Peyer's patch (tissue), 4 donors: ENCODE measurements at regions not wholly inside any gene's neighbourhood (a gene's known extent, or its start where the extent isn't known, plus 50 kb on each side); places are given as distances from the start of the nearest gene placed in this dataset.

Experiments used
- DNase-seq, 3 donors: peaks; one replicate each; pipeline ENCODE4 v3.0.0-alpha.2; 2017 to 2019
- H3K27ac ChIP-seq, 4 donors: fragments of 200-600 bp; sonication (generic); one replicate each; pipeline ENCODE4 v1.5.1; 2016 to 2019
- H3K27me3 ChIP-seq, 2 donors: fragments of 200-600 bp; sonication (generic); one replicate each; pipeline ENCODE4 v1.5.1; 2019
- H3K36me3 ChIP-seq, 3 donors: fragments of 200-600 bp; sonication (generic); one replicate each; pipeline ENCODE4 v1.5.1; 2016 to 2019
- H3K4me1 ChIP-seq, 4 donors: fragments of 200-600 bp; sonication (generic); one replicate each; pipeline ENCODE4 v1.5.1; 2016 to 2019
- H3K4me3 ChIP-seq, 4 donors: fragments of 200-600 bp; sonication (generic); 1 replicate in 3 of 4; 2 replicates in 1 of 4; pipeline ENCODE4 v1.5.1; 2016 to 2019; ENCODE audit warnings: mild to moderate bottlenecking in 1 of 4
- H3K9me3 ChIP-seq, 4 donors: fragments of 200-600 bp; sonication (generic); one replicate each; pipeline ENCODE4 v1.5.1; 2016 to 2019; ENCODE audit warnings: mild to moderate bottlenecking in 1 of 4
- POLR2A ChIP-seq, 2 donors: fragments of 450-650 bp; IDR thresholded peaks; one replicate each; pipeline ENCODE4 v1.5.1; 2017; ENCODE audit warnings: antibody characterized with exemption in 2 of 2, mild to moderate bottlenecking in 2 of 2, moderate library complexity in 2 of 2
- TF ChIP-seq, protein P1 (sequence below), 6 experiments: fragments of 450-650 bp in 4 of 6; fragments of 200-600 bp in 2 of 6; sonication (generic) in 1 of 6; IDR thresholded peaks; one replicate each; pipeline ENCODE4 v1.5.1; 2017 to 2019; ENCODE audit warnings: antibody characterized with exemption in 6 of 6, mild to moderate bottlenecking in 3 of 6, moderate library complexity in 1 of 6

- H3K9me3 ChIP-seq = no peaks in the 10 kb centered on the region
- no peak overlapping the region for H3K4me3 ChIP-seq
- DNase-seq = no peak
- H3K27ac ChIP-seq = no peak overlapping the region
- H3K27me3 ChIP-seq = no peaks in the 10 kb centered on the region
- TF ChIP-seq POLR2A (IDR thresholded peaks at IDR 0.05) = no peak
- TF ChIP-seq, protein P1, sequence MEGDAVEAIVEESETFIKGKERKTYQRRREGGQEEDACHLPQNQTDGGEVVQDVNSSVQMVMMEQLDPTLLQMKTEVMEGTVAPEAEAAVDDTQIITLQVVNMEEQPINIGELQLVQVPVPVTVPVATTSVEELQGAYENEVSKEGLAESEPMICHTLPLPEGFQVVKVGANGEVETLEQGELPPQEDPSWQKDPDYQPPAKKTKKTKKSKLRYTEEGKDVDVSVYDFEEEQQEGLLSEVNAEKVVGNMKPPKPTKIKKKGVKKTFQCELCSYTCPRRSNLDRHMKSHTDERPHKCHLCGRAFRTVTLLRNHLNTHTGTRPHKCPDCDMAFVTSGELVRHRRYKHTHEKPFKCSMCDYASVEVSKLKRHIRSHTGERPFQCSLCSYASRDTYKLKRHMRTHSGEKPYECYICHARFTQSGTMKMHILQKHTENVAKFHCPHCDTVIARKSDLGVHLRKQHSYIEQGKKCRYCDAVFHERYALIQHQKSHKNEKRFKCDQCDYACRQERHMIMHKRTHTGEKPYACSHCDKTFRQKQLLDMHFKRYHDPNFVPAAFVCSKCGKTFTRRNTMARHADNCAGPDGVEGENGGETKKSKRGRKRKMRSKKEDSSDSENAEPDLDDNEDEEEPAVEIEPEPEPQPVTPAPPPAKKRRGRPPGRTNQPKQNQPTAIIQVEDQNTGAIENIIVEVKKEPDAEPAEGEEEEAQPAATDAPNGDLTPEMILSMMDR (IDR thresholded peaks at IDR 0.05) = no peak
- H3K4me1 ChIP-seq = no peaks in the 10 kb centered on the region
- H3K36me3 ChIP-seq = no peaks in the 10 kb centered on the region
Observed at GRCh38 chr2:4653991-4654390, 950.6 kb downstream of the DCDC2C start.

DNA sequence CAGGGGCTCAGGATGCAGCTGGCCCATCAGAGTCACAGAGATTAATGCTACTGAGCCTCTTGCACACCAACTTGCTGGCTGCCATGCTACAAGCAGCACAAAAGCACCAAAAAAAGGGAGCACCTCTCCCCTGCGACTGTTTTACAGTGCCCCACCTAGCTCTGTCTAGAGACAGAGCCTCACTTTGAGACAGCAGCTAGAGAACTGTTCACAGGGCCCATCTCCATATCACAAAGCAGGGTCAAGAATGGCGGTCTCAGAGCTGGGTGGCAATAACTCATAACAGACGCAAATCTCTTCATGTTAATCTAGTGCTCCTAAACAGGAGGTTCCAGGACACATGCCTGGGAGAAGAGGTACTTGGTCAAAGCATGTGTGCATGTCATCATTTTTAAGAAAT, 953.0 kb downstream of the DCDC2C start:
- Histone ChIP-seq H3K27ac (no peak overlapping the region), H3K4me1 (no peaks in the 10 kb centered on the region), H3K9me3 (no peaks in the 10 kb centered on the region), H3K4me3 (no peak overlapping the region), H3K36me3 (no peaks in the 10 kb centered on the region), H3K27me3 (no peaks in the 10 kb centered on the region)
- TF ChIP-seq POLR2A (IDR thresholded peaks at IDR 0.05) = no peak
- TF ChIP-seq, protein P1 (IDR thresholded peaks at IDR 0.05) = no peak
- no peak for DNase-seq

GRCh38 chr2:4662161-4662779, 958.9 kb downstream of the DCDC2C start:
- H3K4me1 ChIP-seq = no peaks in the 10 kb centered on the region
- no peak for DNase-seq
- H3K4me3 ChIP-seq = no peak overlapping the region
- no peak for TF ChIP-seq POLR2A (IDR thresholded peaks at IDR 0.05)
- TF ChIP-seq, protein P1 (IDR thresholded peaks at IDR 0.05) = no peak
- no peaks in the 10 kb centered on the region for H3K27me3 ChIP-seq
- H3K27ac ChIP-seq = no peak overlapping the region
- H3K9me3 ChIP-seq = no peaks in the 10 kb centered on the region
- no peaks in the 10 kb centered on the region for H3K36me3 ChIP-seq

GRCh38 chr2:4668381-4668780, 965.0 kb downstream of the DCDC2C start:
- no peak for DNase-seq
- H3K27ac ChIP-seq = no peak overlapping the region
- H3K4me1 ChIP-seq = no peaks in the 10 kb centered on the region
- no peaks in the 10 kb centered on the region for H3K27me3 ChIP-seq
- H3K9me3 ChIP-seq = no peaks in the 10 kb centered on the region
- H3K36me3 ChIP-seq = no peaks in the 10 kb centered on the region
- TF ChIP-seq, protein P1 (IDR thresholded peaks at IDR 0.05) = no peak
- no peak for TF ChIP-seq POLR2A (IDR thresholded peaks at IDR 0.05)
- H3K4me3 ChIP-seq = no peak overlapping the region

GRCh38 chr2:4670331-4670730, 967.0 kb downstream of the DCDC2C start:
- no peak for TF ChIP-seq POLR2A (IDR thresholded peaks at IDR 0.05)
- TF ChIP-seq, protein P1 (IDR thresholded peaks at IDR 0.05) = no peak
- Histone ChIP-seq H3K4me3 (no peak overlapping the region), H3K27me3 (no peaks in the 10 kb centered on the region), H3K36me3 (no peaks in the 10 kb centered on the region), H3K9me3 (no peaks in the 10 kb centered on the region), H3K4me1 (no peaks in the 10 kb centered on the region), H3K27ac (no peak overlapping the region)
- DNase-seq = no peak

DNA sequence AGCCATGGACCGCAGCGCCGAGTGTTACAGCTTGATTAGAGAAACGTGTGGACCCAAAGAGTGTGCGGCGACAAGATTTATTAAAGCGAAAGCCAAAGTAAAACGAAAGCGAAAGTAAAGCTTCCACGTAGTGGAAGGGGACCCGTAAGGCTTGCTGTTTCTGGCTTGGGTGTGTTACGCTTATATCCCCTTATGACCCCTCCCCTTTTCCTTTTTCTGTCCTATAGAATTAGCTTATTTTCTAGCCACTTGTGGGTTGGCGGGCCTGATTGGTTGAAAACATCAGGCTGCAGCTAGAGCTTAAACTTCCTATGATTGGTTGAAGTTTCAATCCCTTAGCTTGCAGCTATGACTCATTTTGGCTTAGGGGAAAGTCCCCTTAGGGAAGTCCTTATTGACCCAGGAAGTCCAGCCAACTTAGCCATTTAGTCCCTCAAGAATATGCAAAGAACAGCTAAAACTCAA, 969.7 kb downstream of the DCDC2C start:
- no peaks in the 10 kb centered on the region for H3K27me3 ChIP-seq
- no peaks in the 10 kb centered on the region for H3K4me1 ChIP-seq
- H3K27ac ChIP-seq = no peak overlapping the region
- TF ChIP-seq, protein P1 (IDR thresholded peaks at IDR 0.05) = no peak
- TF ChIP-seq POLR2A (IDR thresholded peaks at IDR 0.05) = no peak
- no peaks in the 10 kb centered on the region for H3K9me3 ChIP-seq
- no peak overlapping the region for H3K4me3 ChIP-seq
- no peaks in the 10 kb centered on the region for H3K36me3 ChIP-seq
- no peak for DNase-seq
